GM11168 (cell line): ENCODE measurements at regions not wholly inside any gene's neighbourhood (a gene's known extent, or its start where the extent isn't known, plus 50 kb on each side); places are given as distances from the start of the nearest gene placed in this dataset.

ENCODE experiments used
- in situ Hi-C: fragments of 300-500 bp; cut with MboI; formaldehyde crosslinking; loops from one replicate; pipeline ENCODE4 v1.12.0; 2022; ENCODE audit warnings: low sequenced_read_pairs; ENCODE audit not compliant: unreplicated experiment

GRCh38 chr10:33414841-33415240, 80.4 kb upstream of the NRP1 start:
- in situ Hi-C loops, result no loop called here

- in situ Hi-C loops, result no loop called here
Measured at GRCh38 chr10:33412653-33413361, 78.3 kb upstream of the NRP1 start.

GRCh38 chr10:33412241-33412640, 77.8 kb upstream of the NRP1 start:
- in situ Hi-C loops, result no loop called here

GRCh38 chr10:33410860-33411234, 76.4 kb upstream of the NRP1 start:
- in situ Hi-C loops, result no loop called here

- in situ Hi-C loops, result no loop called here
Measured at GRCh38 chr10:33410096-33410859, 75.8 kb upstream of the NRP1 start.

- in situ Hi-C loops, result no loop called here
Measured at GRCh38 chr10:33406596-33406995, 72.1 kb upstream of the NRP1 start.

GRCh38 chr10:33402220-33403073, 68.0 kb upstream of the NRP1 start:
- in situ Hi-C loops, result no loop called here

- in situ Hi-C loops, result no loop called here
Measured at GRCh38 chr10:33401300-33401699, 66.8 kb upstream of the NRP1 start.

GRCh38 chr10:33398796-33399195, 64.3 kb upstream of the NRP1 start:
- in situ Hi-C loops, result no loop called here

- in situ Hi-C loops, result no loop called here
Measured at GRCh38 chr10:33396938-33397337, 62.5 kb upstream of the NRP1 start.

GRCh38 chr10:33396279-33396678, 61.8 kb upstream of the NRP1 start:
- in situ Hi-C loops, result no loop called here

- in situ Hi-C loops, result no loop called here
Measured at GRCh38 chr10:33395201-33395600, 60.7 kb upstream of the NRP1 start.

GRCh38 chr10:33392706-33393105, 58.2 kb upstream of the NRP1 start:
- in situ Hi-C loops, result no loop called here

- in situ Hi-C loops, result no loop called here
Measured at GRCh38 chr10:33391611-33392465, 57.4 kb upstream of the NRP1 start.

GRCh38 chr10:33390046-33390445, 55.6 kb upstream of the NRP1 start:
- in situ Hi-C loops, result no loop called here

- in situ Hi-C loops, result no loop called here
Measured at GRCh38 chr10:33388785-33389184, 54.3 kb upstream of the NRP1 start.

GRCh38 chr10:33388382-33388781, 53.9 kb upstream of the NRP1 start:
- in situ Hi-C loops, result no loop called here

GRCh38 chr10:33387720-33388119, 53.3 kb upstream of the NRP1 start:
- in situ Hi-C loops, result no loop called here

- in situ Hi-C loops, result no loop called here
Measured at GRCh38 chr10:33386926-33387325, 52.5 kb upstream of the NRP1 start.

- in situ Hi-C loops, result no loop called here
Measured at GRCh38 chr10:33385686-33386085, 51.2 kb upstream of the NRP1 start.
